Trophoblast cell (in vitro differentiated cells and primary cell): ENCODE measurements at regions not wholly inside any gene's neighbourhood (a gene's known extent, or its start where the extent isn't known, plus 50 kb on each side); places are given as distances from the start of the nearest gene placed in this dataset.

Experiments
- DNase-seq, 2 donors: peaks; one replicate each; pipeline ENCODE4 v3.0.0-alpha.2; 2016
- H2AFZ ChIP-seq: 2 replicates; pipeline ENCODE4 v1.6.1; 2013; ENCODE audit warnings: low read length, moderate library complexity, mild to moderate bottlenecking; ENCODE audit not compliant: insufficient read depth, poor library complexity
- H2AK5ac ChIP-seq: 2 replicates; pipeline ENCODE4 v1.6.1; 2013; ENCODE audit warnings: mild to moderate bottlenecking, low read length
- H2BK120ac ChIP-seq: 2 replicates; pipeline ENCODE4 v1.6.1; 2013; ENCODE audit warnings: low read length, mild to moderate bottlenecking, moderate library complexity; ENCODE audit not compliant: insufficient read depth, poor library complexity
- H2BK12ac ChIP-seq: 2 replicates; pipeline ENCODE4 v1.6.1; 2013; ENCODE audit warnings: mild to moderate bottlenecking, low read length, moderate library complexity
- H2BK5ac ChIP-seq: 2 replicates; pipeline ENCODE4 v1.6.1; 2013; ENCODE audit warnings: low read length, low read depth, moderate library complexity, mild to moderate bottlenecking; ENCODE audit not compliant: poor library complexity
- H3K14ac ChIP-seq: 2 replicates; pipeline ENCODE4 v1.6.1; 2013; ENCODE audit warnings: mild to moderate bottlenecking, low read length
- H3K18ac ChIP-seq: 2 replicates; pipeline ENCODE4 v1.6.1; 2013; ENCODE audit warnings: mild to moderate bottlenecking, low read length
- H3K23ac ChIP-seq: 2 replicates; pipeline ENCODE4 v1.6.1; 2013; ENCODE audit warnings: low read length
- H3K27ac ChIP-seq: 2 replicates; pipeline ENCODE4 v1.5.1; 2013; ENCODE audit warnings: low read depth, mild to moderate bottlenecking, inconsistent platforms, low read length, moderate library complexity
- H3K27me3 ChIP-seq: 2 replicates; pipeline ENCODE4 v1.6.1; 2013; ENCODE audit warnings: inconsistent platforms, mild to moderate bottlenecking, low read length, moderate library complexity; ENCODE audit not compliant: insufficient read depth
- H3K36me3 ChIP-seq, 2 experiments: 1 replicate in 1 of 2; 2 replicates in 1 of 2; pipeline ENCODE4 v1.6.1; 2013; ENCODE audit warnings: low read length in 2 of 2, mild to moderate bottlenecking in 2 of 2, moderate library complexity in 1 of 2; ENCODE audit not compliant: insufficient read depth in 2 of 2, control insufficient read depth in 1 of 2
- H3K4ac ChIP-seq: 2 replicates; pipeline ENCODE4 v1.6.1; 2013; ENCODE audit warnings: low read depth, mild to moderate bottlenecking, low read length, moderate library complexity
- H3K4me1 ChIP-seq, 2 experiments: 1 replicate in 1 of 2; 2 replicates in 1 of 2; pipeline ENCODE4 v1.6.1; 2013; ENCODE audit warnings: low read length in 2 of 2, mild to moderate bottlenecking in 2 of 2, moderate library complexity in 1 of 2; ENCODE audit not compliant: insufficient read depth in 2 of 2, control insufficient read depth in 1 of 2
- H3K4me2 ChIP-seq: 2 replicates; pipeline ENCODE4 v1.6.1; 2013; ENCODE audit warnings: inconsistent platforms, mild to moderate bottlenecking, low read length, moderate library complexity
- H3K4me3 ChIP-seq: 2 replicates; pipeline ENCODE4 v1.5.1; 2013; ENCODE audit warnings: mild to moderate bottlenecking, low read depth, low read length, inconsistent platforms
- H3K79me1 ChIP-seq: one replicate; pipeline ENCODE4 v1.6.1; 2013; ENCODE audit warnings: low read length
- H3K79me2 ChIP-seq: 2 replicates; pipeline ENCODE4 v1.6.1; 2013; ENCODE audit warnings: low read length, mild to moderate bottlenecking; ENCODE audit not compliant: control insufficient read depth, insufficient read depth, poor library complexity
- H3K9ac ChIP-seq: 2 replicates; pipeline ENCODE4 v1.6.1; 2013; ENCODE audit warnings: mild to moderate bottlenecking, low read length
- H3K9me3 ChIP-seq: 2 replicates; pipeline ENCODE4 v1.6.1; 2013; ENCODE audit warnings: low read depth, mild to moderate bottlenecking, control low read depth, inconsistent platforms, low read length; ENCODE audit not compliant: insufficient read depth
- H4K12ac ChIP-seq: 2 replicates; pipeline ENCODE4 v1.6.1; 2013; ENCODE audit warnings: low read depth, mild to moderate bottlenecking, low read length, moderate library complexity
- H4K8ac ChIP-seq: 2 replicates; pipeline ENCODE4 v1.6.1; 2013; ENCODE audit warnings: low read depth, mild to moderate bottlenecking, low read length, moderate library complexity
- H4K91ac ChIP-seq: one replicate; pipeline ENCODE4 v1.6.1; 2013; ENCODE audit warnings: low read depth, mild to moderate bottlenecking, low read length, moderate library complexity
- WGBS: extraction: QIAGEN DNeasy Blood & Tissue Kit; methylation state at CpG from one replicate; pipeline ENCODE4 v1.1.7; 2013; ENCODE audit warnings: missing lambda C conversion rate; ENCODE audit not compliant: insufficient read length, insufficient coverage; ENCODE audit errors: extremely low coverage; 5-methylcytosine and 5-hydroxymethylcytosine counted together

GRCh38 chr7:136131304-136131630 lies 154.1 kb upstream of the MTPN start:
- H3K9ac ChIP-seq = no peak overlapping the region
- H3K27me3 ChIP-seq = no peaks in the 10 kb centered on the region
- H2AK5ac ChIP-seq = no peak overlapping the region
- no peak overlapping the region for H2AFZ ChIP-seq
- no peak overlapping the region for H3K14ac ChIP-seq
- no peak overlapping the region for H2BK120ac ChIP-seq
- H4K12ac ChIP-seq = no peak overlapping the region
- H3K79me1 ChIP-seq = no peaks in the 10 kb centered on the region
- H3K4ac ChIP-seq = no peak overlapping the region
- no peak overlapping the region for H3K4me2 ChIP-seq
- H3K9me3 ChIP-seq = no peaks in the 10 kb centered on the region
- H3K4me3 ChIP-seq = no peak overlapping the region
- no peak overlapping the region for H3K18ac ChIP-seq
- no peaks in the 10 kb centered on the region for H3K79me2 ChIP-seq
- WGBS = no CpG with 5 or more reads among the region's 3 CpGs
- H3K36me3 ChIP-seq = no peaks in the 10 kb centered on the region
- no peak overlapping the region for H4K91ac ChIP-seq
- H2BK5ac ChIP-seq = no peak overlapping the region
- no peak overlapping the region for H2BK12ac ChIP-seq
- H3K23ac ChIP-seq = no peak overlapping the region
- no peak for DNase-seq
- H3K4me1 ChIP-seq = no peaks in the 10 kb centered on the region
- H4K8ac ChIP-seq = no peak overlapping the region
- no peak overlapping the region for H3K27ac ChIP-seq

- Histone ChIP-seq H3K27me3 (no peaks in the 10 kb centered on the region), H2BK5ac (no peak overlapping the region), H2BK12ac (no peak overlapping the region), H2AFZ (no peak overlapping the region), H3K4me1 (no peaks in the 10 kb centered on the region), H4K12ac (no peak overlapping the region), H3K4me3 (no peak overlapping the region), H3K27ac (no peak overlapping the region), H4K8ac (no peak overlapping the region), H3K36me3 (no peaks in the 10 kb centered on the region), H3K14ac (no peak overlapping the region), H4K91ac (no peak overlapping the region), H3K9ac (no peak overlapping the region), H3K79me1 (no peaks in the 10 kb centered on the region), H3K23ac (no peak overlapping the region), H2AK5ac (no peak overlapping the region), H3K18ac (no peak overlapping the region), H3K4me2 (no peak overlapping the region), H2BK120ac (no peak overlapping the region), H3K9me3 (no peaks in the 10 kb centered on the region), H3K79me2 (no peaks in the 10 kb centered on the region), H3K4ac (no peak overlapping the region)
- no CpG with 5 or more reads among the region's 6 CpGs for WGBS
- DNase-seq = no peak
These were observed 153.5 kb upstream of the MTPN start for GRCh38 chr7:136130511-136131303.

GRCh38 chr7:136128050-136128449 lies 150.9 kb upstream of the MTPN start:
- no CpG with 5 or more reads among the region's 3 CpGs for WGBS
- H3K27ac ChIP-seq = no peak overlapping the region
- DNase-seq = no peak
- H4K91ac ChIP-seq = no peak overlapping the region
- H3K79me1 ChIP-seq = no peaks in the 10 kb centered on the region
- peaks cover 2% of the 10 kb centered on the region for H3K9me3 ChIP-seq
- H4K8ac ChIP-seq = no peak overlapping the region
- no peak overlapping the region for H3K23ac ChIP-seq
- no peak overlapping the region for H3K4me3 ChIP-seq
- no peak overlapping the region for H3K4me2 ChIP-seq
- H4K12ac ChIP-seq = no peak overlapping the region
- no peak overlapping the region for H3K4ac ChIP-seq
- no peaks in the 10 kb centered on the region for H3K27me3 ChIP-seq
- H3K14ac ChIP-seq = no peak overlapping the region
- H3K18ac ChIP-seq = no peak overlapping the region
- H3K79me2 ChIP-seq = no peaks in the 10 kb centered on the region
- no peak overlapping the region for H3K9ac ChIP-seq
- no peak overlapping the region for H2AK5ac ChIP-seq
- H2AFZ ChIP-seq = no peak overlapping the region
- no peak overlapping the region for H2BK5ac ChIP-seq
- no peak overlapping the region for H2BK120ac ChIP-seq
- H3K36me3 ChIP-seq = no peaks in the 10 kb centered on the region
- no peak overlapping the region for H2BK12ac ChIP-seq
- no peaks in the 10 kb centered on the region for H3K4me1 ChIP-seq

GRCh38 chr7:136123352-136123751 lies 146.2 kb upstream of the MTPN start:
- DNase-seq = no peak
- Histone ChIP-seq H3K79me1 (no peaks in the 10 kb centered on the region), H3K9me3 (peaks cover 2% of the 10 kb centered on the region), H3K36me3 (no peaks in the 10 kb centered on the region), H3K4ac (no peak overlapping the region), H3K14ac (no peak overlapping the region), H2AFZ (no peak overlapping the region), H4K8ac (no peak overlapping the region), H3K4me1 (no peaks in the 10 kb centered on the region), H2BK5ac (no peak overlapping the region), H3K4me2 (no peak overlapping the region), H3K27me3 (no peaks in the 10 kb centered on the region), H3K18ac (no peak overlapping the region), H3K23ac (no peak overlapping the region), H3K27ac (no peak overlapping the region), H3K9ac (no peak overlapping the region), H4K12ac (no peak overlapping the region), H4K91ac (no peak overlapping the region), H2BK12ac (no peak overlapping the region), H3K79me2 (no peaks in the 10 kb centered on the region), H3K4me3 (no peak overlapping the region), H2BK120ac (no peak overlapping the region), H2AK5ac (no peak overlapping the region)
- WGBS = no CpG with 5 or more reads among the region's 3 CpGs
